ENCODE measurements at regions not wholly inside any gene's neighbourhood (a gene's known extent, or its start where the extent isn't known, plus 50 kb on each side); places are given as distances from the start of the nearest gene placed in this dataset.

DNA sequence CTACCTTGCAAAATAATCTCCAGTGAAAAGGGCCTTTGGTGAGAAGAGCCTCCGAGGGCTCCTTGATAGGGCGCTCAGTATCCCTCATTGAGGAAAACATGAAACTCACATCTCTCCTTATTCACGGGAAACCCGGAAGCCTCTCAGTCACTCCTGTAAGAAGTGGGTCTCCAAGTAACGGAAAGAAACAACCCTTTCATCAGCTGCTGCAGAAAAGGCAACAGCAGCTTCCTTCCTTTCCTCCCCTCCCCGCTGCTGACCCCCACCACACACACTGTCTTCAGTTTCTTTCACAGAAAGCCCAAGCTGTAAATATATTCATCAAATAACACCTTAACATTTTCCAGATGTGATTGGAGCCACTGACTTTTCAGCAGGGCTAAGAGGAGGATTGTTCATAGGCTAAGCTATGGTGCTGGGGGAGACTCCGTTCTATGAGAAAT lies 81.4 kb downstream of the C9orf152 start:
- CTCF ChIA-PET, result interaction anchor here (1.2 to 5.8 kb wide), 12 partner anchors 9 to 240 kb away, joined by 3 to 30 read pairs (median 8); no protein-coding TSS in a partner anchor
- TF ChIP-seq, protein P1, sequence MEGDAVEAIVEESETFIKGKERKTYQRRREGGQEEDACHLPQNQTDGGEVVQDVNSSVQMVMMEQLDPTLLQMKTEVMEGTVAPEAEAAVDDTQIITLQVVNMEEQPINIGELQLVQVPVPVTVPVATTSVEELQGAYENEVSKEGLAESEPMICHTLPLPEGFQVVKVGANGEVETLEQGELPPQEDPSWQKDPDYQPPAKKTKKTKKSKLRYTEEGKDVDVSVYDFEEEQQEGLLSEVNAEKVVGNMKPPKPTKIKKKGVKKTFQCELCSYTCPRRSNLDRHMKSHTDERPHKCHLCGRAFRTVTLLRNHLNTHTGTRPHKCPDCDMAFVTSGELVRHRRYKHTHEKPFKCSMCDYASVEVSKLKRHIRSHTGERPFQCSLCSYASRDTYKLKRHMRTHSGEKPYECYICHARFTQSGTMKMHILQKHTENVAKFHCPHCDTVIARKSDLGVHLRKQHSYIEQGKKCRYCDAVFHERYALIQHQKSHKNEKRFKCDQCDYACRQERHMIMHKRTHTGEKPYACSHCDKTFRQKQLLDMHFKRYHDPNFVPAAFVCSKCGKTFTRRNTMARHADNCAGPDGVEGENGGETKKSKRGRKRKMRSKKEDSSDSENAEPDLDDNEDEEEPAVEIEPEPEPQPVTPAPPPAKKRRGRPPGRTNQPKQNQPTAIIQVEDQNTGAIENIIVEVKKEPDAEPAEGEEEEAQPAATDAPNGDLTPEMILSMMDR (IDR thresholded peaks at IDR 0.05; ENCODE audit: control extremely low read depth, extremely low read depth, low read depth, missing control alignments), result no peak
- DNase-seq (ENCODE audit: extremely low spot score), result no peak
- POLR2A ChIA-PET, result interaction anchor here (1.0 kb wide), 1 partner anchor 17 kb away, joined by 3 read pairs; no protein-coding TSS in a partner anchor

DNA sequence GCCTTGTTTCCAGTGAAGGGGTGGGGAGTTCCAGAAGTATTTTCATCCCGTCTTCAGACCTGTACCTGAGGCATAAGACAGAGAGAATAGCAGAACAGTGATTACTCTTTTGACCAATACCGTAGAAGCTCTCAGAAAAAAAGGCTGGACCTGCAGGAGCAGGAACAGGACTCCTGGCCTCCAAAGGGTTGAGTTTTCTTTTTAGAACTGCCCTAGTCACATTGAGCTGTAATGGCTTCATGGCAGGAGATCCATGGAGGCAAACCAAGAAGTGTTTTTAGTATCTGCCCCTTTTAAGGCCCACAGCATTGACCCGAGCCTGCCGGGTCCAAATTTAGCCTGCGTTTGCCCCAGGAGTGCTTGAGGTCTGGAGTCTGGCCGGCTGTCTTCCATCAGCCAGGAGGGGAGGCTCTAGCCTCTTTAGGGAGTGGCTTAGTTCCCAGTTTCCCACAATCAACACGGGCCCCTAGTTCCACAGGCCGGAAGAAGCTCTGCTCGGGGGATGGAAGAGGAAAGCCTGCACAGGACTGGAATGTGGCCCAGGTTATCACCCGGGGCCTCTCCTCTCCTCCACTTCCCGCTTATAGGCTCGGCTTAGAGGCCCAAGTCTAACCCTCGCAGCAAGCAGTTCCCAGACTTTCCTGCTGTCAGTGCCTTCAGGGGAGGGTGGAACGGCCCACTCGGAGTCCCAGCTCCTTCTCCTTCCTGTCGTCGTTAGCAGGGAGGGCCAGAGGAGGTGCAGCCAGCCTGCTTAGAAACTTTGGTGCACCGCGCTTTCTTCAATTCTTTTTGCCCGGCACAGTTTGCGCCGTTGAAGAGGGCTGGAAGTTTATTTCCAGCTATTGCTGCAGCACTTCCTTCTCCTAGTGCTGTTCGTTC lies 80.7 kb downstream of the C9orf152 start:
- DNase-seq (ENCODE audit: extremely low spot score), result no peak
- ChIA-PET CTCF (interaction anchor here (1.1 to 5.8 kb wide), 14 partner anchors 9 to 240 kb away, joined by 3 to 30 read pairs (median 8); no protein-coding TSS in a partner anchor), POLR2A (interaction anchor here (0.6 to 1.0 kb wide), 2 partner anchors 17 to 69 kb away, joined by 3 read pairs; no protein-coding TSS in a partner anchor)
- TF ChIP-seq, protein P1 (IDR thresholded peaks at IDR 0.05; ENCODE audit: control extremely low read depth, extremely low read depth, low read depth, missing control alignments), result no peak

- CTCF ChIA-PET, result interaction anchor here (0.7 to 5.8 kb wide), 14 partner anchors 7 to 232 kb away, joined by 3 to 30 read pairs (median 6); no protein-coding TSS in a partner anchor
- peak; percentile 48 for DNase-seq (ENCODE audit: extremely low spot score)
- POLR2A ChIA-PET, result interaction anchor here (0.6 kb wide), 1 partner anchor 14 kb away, joined by 10 read pairs; no protein-coding TSS in a partner anchor
- TF ChIP-seq, protein P1 (IDR thresholded peaks at IDR 0.05; ENCODE audit: control extremely low read depth, extremely low read depth, low read depth, missing control alignments), result no peak
Observed at GRCh38 chr9:110128664-110129329, 79.2 kb downstream of the C9orf152 start.

DNA sequence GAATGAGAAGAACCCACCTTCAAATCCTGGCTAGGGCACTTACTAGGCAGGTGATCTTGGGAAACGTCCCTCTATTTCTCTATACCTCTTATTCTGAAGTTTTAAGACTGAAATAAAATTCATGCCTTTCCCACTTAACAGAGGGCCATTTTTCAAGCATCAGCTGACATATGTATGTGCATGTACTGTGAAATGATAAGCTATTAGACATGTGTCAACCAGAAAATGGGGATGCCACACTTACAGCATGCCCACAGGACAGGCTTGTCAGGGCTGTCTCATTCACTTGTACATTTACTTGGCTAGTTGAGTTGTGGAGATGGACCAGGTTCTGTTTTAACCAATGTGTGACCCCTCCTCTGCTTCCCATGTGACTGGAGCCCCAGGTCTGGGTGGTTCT lies 78.5 kb downstream of the C9orf152 start:
- TF ChIP-seq, protein P1 (IDR thresholded peaks at IDR 0.05; ENCODE audit: control extremely low read depth, extremely low read depth, low read depth, missing control alignments), result no peak
- ChIA-PET POLR2A (interaction anchor here (0.6 kb wide), 1 partner anchor 13 kb away, joined by 10 read pairs; no protein-coding TSS in a partner anchor), CTCF (interaction anchor here (0.7 to 5.8 kb wide), 11 partner anchors 9 to 230 kb away, joined by 3 to 30 read pairs (median 6); no protein-coding TSS in a partner anchor)
- no peak for DNase-seq (ENCODE audit: extremely low spot score)

DNA sequence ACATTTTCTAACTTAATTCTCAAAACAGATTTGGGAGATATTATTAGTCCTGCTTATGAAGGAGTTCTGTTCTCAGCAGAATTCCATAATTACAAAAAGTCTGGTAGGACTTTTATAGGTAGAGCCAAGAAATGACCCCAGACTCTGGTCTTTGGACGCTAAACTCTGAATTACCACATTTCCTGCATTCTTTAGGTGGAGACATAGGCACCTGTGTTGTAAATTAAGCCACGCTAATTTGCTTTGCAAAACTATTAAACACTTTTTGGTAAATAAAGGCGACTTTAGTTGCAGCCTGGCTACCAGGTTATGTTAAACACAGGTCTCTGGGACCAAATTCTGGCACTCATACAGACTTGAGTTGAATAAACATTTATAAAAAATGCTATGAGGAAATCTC lies 77.7 kb downstream of the C9orf152 start:
- TF ChIP-seq, protein P1 (IDR thresholded peaks at IDR 0.05; ENCODE audit: control extremely low read depth, extremely low read depth, low read depth, missing control alignments), result no peak
- POLR2A ChIA-PET, result no interaction called here
- no peak for DNase-seq (ENCODE audit: extremely low spot score)
- CTCF ChIA-PET, result interaction anchor here (1.0 to 5.8 kb wide), 6 partner anchors 12 to 227 kb away, joined by 3 to 30 read pairs (median 10); no protein-coding TSS in a partner anchor
